Psoas muscle (tissue), 7 donors: ENCODE measurements at regions not wholly inside any gene's neighbourhood (a gene's known extent, or its start where the extent isn't known, plus 50 kb on each side); places are given as distances from the start of the nearest gene placed in this dataset.

Experiments
- ATAC-seq, 4 donors: fragments of 200-7000 bp; cut with Tn5 transposase; one replicate each; pipeline ENCODE4 v1.9.1; 2020; ENCODE audit warnings: moderate library complexity in 3 of 4, mild to moderate bottlenecking in 2 of 4
- DNase-seq, 2 donors: peaks; one replicate each; pipeline ENCODE4 v3.0.0-alpha.2; 2020
- H3K27ac ChIP-seq: fragments of 200-600 bp; one replicate; pipeline ENCODE4 v1.8.0; 2022
- H3K27me3 ChIP-seq, 3 donors: fragments of 200-600 bp in 1 of 3; one replicate each; pipeline versions ENCODE4 v1.6.1 to v1.8.0; 2013 to 2022; ENCODE audit warnings: low read length in 2 of 3, mild to moderate bottlenecking in 2 of 3, moderate library complexity in 1 of 3; ENCODE audit not compliant: insufficient read depth in 3 of 3
- H3K36me3 ChIP-seq, 2 donors: fragments of 200-600 bp in 1 of 2; one replicate each; pipeline versions ENCODE4 v1.6.1 to v1.8.0; 2013 to 2022; ENCODE audit warnings: low read depth in 1 of 2, mild to moderate bottlenecking in 1 of 2, moderate library complexity in 1 of 2; ENCODE audit not compliant: insufficient read depth in 1 of 2
- H3K4me1 ChIP-seq: fragments of 200-600 bp; one replicate; pipeline ENCODE4 v1.8.0; 2022
- H3K4me3 ChIP-seq: fragments of 200-600 bp; one replicate; pipeline ENCODE4 v1.8.0; 2022; ENCODE audit warnings: mild to moderate bottlenecking
- H3K9me3 ChIP-seq: fragments of 200-600 bp; one replicate; pipeline ENCODE4 v1.8.0; 2022
- CTCF ChIP-seq: fragments of 200-600 bp; IDR thresholded peaks from one replicate; pipeline ENCODE4 v1.8.0; 2022; ENCODE audit warnings: antibody characterized with exemption
- WGBS, 3 donors: extraction: QIAGEN DNeasy Blood & Tissue Kit; methylation state at CpG; one replicate each; pipeline versions ENCODE4 v1.1.6 to v1.1.7; 2013; 5-methylcytosine and 5-hydroxymethylcytosine counted together
- intact Hi-C, 2 donors: fragments of 100-400 bp; cut with DNase I; formaldehyde crosslinking; loops; one replicate each; pipeline versions ENCODE4 v1.11.0 to v1.14.2; 2022
- donor health status: healthy with polysubstance abuse.
- donor health status: DM: no; HTN: no; CAD: no; lungs with moderate emphysema.
- donor health status: Bipolar disorder and iron deficiency.
- donor health status: healthy.
- donor health status: DM: yes; HTN: yes; CAD: no.
- donor health status: DM: no; HTN: no; CAD: no.
- donor health status: DM: yes; HTN: yes; CAD: no.

GRCh38 chr2:239747771-239748170 is 277.4 kb downstream of the NDUFA10 start:
- Histone ChIP-seq H3K4me3 (no peak overlapping the region), H3K27me3 (no peaks in the 10 kb centered on the region), H3K27ac (no peak overlapping the region), H3K4me1 (no peaks in the 10 kb centered on the region), H3K9me3 (no peaks in the 10 kb centered on the region), H3K36me3 (no peaks in the 10 kb centered on the region)
- DNase-seq (no peak), ATAC-seq (no peak)
- intact Hi-C loops, result no loop called here
- no peak for TF ChIP-seq CTCF
- 91 to 96% (median 95%) methylated on average over 5 of the region's 5 CpGs for WGBS, 3 donors

DNA sequence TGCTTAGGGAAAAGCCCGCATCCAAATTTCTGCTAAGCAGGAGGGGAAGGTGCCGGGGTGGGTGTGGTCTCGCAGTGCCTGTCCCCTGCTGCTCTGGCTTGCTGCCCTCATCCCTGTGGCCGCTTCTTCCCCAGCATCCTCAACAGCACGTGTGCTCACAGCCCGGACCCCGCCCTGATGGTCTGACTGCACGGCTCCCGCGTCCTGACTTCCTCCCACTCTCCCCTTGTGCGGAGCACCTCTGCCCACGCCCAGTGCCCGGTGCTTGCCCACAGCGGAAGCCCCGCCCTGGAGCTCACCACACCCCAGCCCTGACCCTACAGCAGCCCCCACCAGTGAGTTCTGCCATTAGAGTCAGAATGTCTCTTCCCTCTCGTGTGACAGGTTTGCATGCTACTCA is 277.9 kb downstream of the NDUFA10 start:
- TF ChIP-seq CTCF, result no peak
- H3K36me3 ChIP-seq, result no peaks in the 10 kb centered on the region
- no peaks in the 10 kb centered on the region for H3K27me3 ChIP-seq
- H3K4me3 ChIP-seq, result no peak overlapping the region
- WGBS, 3 donors, result 69 to 76% (median 71%) methylated on average over 11 to 16 of the region's 16 CpGs
- H3K27ac ChIP-seq, result no peak overlapping the region
- no peaks in the 10 kb centered on the region for H3K9me3 ChIP-seq
- no peak for DNase-seq
- intact Hi-C loops, result no loop called here
- no peak for ATAC-seq
- H3K4me1 ChIP-seq, result no peaks in the 10 kb centered on the region

- no peaks in the 10 kb centered on the region for H3K4me1 ChIP-seq
- TF ChIP-seq CTCF, result no peak
- WGBS, 3 donors, result 68 to 76% (median 69%) methylated on average over 17 of the region's 17 CpGs
- H3K27ac ChIP-seq, result no peak overlapping the region
- ATAC-seq, result no peak
- no peaks in the 10 kb centered on the region for H3K9me3 ChIP-seq
- DNase-seq, result no peak
- no peak overlapping the region for H3K4me3 ChIP-seq
- no peaks in the 10 kb centered on the region for H3K36me3 ChIP-seq
- intact Hi-C loops, result no loop called here
- no peaks in the 10 kb centered on the region for H3K27me3 ChIP-seq
Measured at GRCh38 chr2:239746559-239747246, 278.4 kb downstream of the NDUFA10 start.

GRCh38 chr2:239745386-239746227 is 279.5 kb downstream of the NDUFA10 start:
- H3K27ac ChIP-seq, result no peak overlapping the region
- no peaks in the 10 kb centered on the region for H3K27me3 ChIP-seq
- H3K4me1 ChIP-seq, result no peaks in the 10 kb centered on the region
- intact Hi-C loops, result no loop called here
- H3K4me3 ChIP-seq, result no peak overlapping the region
- no peak for DNase-seq
- ATAC-seq, result no peak
- 70 to 74% (median 73%) methylated on average over 24 of the region's 24 CpGs for WGBS, 3 donors
- no peak for TF ChIP-seq CTCF
- H3K36me3 ChIP-seq, result no peaks in the 10 kb centered on the region
- H3K9me3 ChIP-seq, result no peaks in the 10 kb centered on the region
